ENCODE measurements at regions not wholly inside any gene's neighbourhood (a gene's known extent, or its start where the extent isn't known, plus 50 kb on each side); places are given as distances from the start of the nearest gene placed in this dataset.
A peak's percentile ranks its signal among the peaks of the same experiment; 100 is the strongest.

DNA sequence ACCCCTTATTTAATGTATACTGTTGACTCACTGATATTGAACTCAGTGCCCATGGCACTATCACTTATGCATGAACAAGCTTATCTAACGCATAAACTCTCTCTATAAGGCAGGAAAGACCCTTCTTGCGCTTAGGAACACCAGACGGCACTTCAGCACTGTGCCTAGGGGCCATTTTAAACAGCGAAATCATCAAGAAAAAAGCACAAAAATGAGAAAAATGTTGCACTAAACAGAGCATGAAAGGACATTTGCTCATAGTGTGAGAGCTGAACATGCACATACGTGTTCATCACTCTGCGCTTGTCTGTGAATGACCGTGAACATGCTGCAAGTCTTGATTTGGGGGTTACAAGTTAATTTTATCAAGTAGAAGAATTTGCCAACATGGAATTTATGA lies 109.6 kb downstream of the WDR11 start:
- DNase-seq: no peak

DNA sequence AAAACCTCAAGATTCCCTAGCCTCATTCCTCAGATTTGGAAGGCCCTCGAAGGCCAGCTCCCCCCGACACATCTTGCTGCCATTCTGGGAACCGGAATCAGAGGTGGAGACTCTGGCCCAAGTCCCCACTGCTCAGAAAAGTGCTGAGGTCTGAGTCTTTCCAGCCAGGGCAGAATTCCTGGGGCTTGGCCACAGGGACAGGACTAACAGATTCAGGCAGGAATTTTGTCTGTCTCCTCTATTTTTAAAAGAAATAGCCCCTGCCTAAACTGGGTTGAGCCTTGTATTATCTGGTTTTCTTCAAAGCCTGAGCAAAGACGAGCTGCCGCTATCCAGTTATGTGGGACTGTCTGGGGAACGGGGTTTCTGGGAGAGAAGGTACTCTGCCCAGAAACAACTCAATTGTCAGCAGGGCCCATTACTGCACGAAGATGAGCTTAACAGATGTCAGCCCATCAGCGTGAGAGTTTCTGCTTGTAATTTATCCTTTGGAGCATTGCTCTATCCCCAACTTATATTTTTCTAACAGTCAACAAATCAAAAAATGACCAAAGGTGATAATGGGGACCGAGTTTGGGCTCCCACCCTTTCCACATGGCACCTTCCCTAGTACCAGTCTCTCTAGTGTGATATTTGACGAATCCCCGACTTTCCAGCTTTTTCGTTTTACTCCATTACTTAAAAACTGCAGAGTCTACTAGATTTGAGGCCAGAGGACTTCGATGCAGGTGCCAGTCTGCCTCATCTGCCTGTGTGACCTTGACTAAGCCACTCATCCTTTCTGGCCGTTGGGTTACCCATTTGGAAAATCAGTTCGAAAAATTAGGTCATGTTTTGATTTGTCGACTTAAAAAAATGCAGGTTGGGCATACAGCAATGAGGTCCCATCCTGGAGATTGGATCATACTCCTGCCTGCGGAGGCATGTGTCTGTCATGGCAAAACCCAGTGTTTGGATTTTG lies 110.9 kb downstream of the WDR11 start:
- DNase-seq: no peak

DNA sequence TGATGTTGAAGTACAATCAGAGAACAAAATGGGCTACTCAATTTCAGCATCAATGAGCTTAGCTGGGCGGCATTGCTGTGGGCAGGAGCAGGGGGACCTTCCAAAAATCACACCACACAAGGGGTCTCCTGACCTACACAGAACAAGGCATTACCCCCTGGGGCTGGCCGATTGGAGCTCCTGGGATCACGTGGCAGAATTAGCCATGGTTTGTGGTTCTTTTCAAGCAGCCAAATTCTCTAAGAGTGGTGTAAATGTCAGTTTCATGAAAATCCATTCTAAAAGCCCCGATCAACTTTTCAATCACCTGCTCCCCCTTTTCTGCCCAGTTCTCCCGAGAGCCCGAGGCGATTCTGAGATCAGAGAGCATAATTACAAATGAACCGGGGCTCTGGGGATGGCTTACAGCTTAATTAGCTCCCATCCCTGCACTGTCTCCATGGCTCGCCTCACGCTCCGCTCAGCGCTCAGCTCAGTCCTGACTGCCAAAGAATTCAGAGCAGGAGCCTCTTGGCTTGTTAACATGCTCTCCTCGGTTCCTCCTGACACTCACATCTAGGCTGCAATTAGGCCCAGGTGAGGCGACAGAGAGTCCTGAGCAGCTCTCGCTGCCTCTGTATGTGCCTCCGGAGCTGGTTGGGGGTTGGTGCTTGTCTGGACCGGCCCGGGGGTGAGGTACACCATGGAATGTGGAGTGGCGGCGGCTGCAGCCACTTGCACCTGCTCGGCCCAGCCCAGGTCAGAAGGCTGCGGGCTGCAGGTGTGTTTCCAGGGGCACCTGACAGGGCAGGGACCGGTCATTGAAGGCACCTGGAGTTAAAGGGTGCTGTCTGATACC lies 111.8 kb downstream of the WDR11 start:
- no peak for DNase-seq

DNA sequence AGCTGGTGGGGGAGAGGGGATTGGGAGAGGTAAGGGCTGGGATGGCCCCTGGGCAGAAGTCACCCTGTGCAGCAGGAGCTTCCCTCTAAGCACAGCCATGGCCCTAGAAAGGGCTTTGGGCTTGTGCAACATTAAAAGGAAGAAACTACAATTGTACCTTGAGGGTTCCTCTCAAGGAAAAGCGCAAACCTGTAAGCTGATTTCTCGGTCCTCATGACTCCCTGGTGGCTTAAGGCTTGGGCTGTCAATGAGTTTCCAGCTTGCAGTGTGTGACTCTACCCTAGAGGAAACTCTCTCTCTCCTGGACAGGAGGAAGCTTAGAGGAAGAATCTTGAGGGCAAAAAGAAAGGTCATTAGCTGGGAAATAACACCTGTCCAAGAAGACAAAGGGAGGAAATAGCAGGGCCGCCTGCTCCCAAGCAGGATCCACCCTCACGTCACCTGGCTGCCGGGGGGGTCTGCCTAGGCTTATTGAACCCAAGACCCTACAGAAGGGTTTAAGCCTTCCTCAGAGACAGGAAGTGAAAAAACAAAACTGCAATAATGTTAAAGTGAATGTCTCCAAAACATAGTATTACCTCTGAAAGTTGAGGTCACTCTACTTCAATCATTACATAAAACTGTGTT lies 112.5 kb downstream of the WDR11 start:
- no peak for DNase-seq

- no peak for DNase-seq
Measured at GRCh38 chr10:120966657-120967045, 115.5 kb downstream of the WDR11 start.

DNA sequence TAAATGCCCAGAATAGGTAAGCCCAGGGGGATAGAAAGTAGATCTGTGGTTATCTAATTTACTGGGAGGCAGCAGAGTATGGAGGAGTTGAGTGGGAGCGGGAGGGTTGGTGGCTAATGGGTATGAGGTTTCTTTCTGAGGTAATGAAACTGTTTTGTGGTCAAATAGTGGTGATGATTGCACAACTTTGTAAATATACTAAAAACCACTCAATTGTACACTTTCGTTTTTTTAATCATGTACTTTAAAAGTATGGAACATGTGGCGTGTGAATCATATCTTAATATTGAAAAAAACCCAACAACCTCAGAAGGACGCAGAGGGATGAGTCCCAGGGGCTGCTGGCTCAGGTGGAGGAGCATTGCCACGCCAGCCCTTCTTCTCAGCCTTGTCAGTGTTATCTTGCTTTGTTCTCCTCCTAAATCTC lies 118.1 kb downstream of the WDR11 start:
- no peak for DNase-seq

DNA sequence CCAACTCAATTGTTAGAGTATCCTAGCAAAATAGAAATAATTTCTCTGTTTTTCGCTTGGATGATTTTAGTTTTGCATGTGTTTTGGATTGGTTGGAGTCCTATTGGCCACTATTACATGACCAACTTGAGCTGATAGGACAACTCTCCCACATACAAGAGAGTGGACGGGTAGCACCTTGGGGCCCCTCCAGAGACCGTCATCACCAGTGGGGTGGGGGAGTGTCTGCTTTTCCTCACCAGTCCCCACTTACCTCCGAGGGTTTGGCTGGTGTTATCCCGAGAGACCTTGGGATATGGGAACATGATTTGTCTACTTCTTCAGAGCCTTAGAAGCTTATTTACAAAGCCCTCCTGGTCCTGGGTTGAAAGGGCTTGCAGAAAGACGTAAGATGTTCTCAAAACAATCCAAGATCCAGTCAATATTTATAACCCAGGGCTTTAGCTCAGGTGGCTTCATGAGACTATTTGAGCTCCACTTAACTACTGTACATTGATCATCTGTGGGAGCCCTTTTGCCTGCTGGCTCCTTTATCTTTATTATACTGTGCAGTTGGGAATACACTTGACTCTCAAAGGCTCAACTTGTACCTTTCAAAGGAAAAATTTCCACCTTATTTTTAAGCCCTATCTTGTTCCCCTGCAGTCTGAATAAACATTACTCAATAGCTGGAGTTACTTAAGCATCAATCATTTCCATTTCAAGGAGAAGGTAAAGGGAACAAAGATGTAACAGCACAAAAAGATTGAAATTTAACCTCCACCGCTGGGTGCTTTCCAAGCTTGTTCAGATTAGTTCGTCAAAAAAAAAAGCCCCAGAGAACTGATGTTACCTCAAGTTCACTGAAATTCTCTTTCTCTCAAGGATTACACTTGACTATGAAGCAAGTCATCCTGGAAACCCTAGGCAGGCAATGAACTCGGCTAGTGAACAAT lies 119.7 kb downstream of the WDR11 start:
- DNase-seq: no peak

DNA sequence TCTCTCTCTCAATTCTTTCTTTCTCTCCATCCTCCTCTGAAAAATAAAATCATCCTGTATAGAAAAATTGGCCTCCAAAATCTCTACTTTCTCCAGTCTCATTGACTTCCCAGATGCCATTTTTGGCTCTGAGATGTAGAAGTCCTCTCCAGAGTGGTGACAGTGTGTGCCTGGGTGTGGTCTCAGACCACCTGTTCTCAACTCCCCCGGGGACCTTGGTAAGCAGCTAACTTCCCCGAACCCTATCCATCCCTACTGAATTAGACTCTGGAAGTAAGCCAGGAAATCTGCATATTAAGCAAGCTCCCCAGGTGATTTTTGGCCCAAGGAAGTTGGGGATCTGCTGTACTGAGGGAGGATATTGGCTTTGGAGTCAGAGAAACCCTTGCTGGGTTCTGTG lies 120.5 kb downstream of the WDR11 start:
- DNase-seq: no peak

GRCh38 chr10:120972259-120972658 lies 121.1 kb downstream of the WDR11 start:
- DNase-seq: no peak

DNA sequence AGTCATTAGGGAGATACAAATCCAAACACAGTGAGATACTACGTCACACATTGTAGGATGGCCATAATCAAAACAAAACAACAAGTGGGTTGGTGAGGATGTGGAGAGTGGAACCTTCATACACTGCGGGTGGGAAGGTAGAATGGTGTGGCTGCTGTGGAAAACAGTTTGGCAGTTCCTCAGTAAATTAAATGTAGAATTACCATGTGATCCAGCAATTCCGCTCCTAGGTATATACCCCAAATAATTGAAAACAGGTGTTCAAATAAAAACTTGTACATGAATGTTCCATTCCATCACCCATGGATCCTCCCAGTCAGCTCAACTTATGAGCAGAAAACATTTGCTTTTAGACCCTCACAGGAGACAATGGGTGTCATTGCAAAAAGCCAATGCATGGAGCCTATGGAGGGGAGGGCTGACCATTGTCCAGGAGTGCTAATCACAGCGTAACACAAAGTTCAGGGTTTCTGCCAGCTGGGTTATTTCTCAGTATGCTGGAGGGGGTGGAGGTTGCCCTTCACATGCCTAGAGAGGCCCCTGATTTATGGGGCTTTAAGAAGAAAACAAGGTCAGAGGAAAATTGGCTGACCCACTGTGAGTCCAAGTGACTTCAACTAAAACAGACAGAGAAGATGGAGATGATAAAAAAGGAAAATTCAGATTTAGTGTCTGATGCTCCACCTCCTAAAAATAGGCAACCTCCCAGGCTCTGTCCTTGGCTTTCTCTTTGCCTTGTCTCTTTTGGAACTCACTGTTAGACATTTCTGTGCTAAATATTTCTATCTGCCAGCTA lies 124.1 kb downstream of the WDR11 start:
- no peak for DNase-seq

DNA sequence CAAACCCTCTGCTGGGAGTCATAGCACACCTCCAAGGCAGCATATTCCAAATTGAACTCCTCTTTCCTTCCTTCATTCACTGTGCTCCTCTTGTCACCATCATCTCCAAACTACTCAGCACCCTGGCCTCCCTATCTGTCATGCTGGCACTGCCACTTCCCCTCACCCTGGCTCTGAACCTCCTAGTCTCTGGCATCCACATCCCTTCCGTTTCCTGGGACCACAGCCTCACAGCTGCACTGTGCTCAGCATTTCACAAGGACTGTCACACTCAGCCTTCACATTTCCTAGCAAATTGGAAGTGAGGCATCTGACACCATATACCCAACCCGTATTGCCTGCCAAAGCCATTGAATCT lies 124.7 kb downstream of the WDR11 start:
- no peak for DNase-seq

GRCh38 chr10:120977897-120978296 lies 126.7 kb downstream of the WDR11 start:
- no peak for DNase-seq

- DNase-seq: no peak
Measured at GRCh38 chr10:120978589-120979252, 127.6 kb downstream of the WDR11 start.

DNA sequence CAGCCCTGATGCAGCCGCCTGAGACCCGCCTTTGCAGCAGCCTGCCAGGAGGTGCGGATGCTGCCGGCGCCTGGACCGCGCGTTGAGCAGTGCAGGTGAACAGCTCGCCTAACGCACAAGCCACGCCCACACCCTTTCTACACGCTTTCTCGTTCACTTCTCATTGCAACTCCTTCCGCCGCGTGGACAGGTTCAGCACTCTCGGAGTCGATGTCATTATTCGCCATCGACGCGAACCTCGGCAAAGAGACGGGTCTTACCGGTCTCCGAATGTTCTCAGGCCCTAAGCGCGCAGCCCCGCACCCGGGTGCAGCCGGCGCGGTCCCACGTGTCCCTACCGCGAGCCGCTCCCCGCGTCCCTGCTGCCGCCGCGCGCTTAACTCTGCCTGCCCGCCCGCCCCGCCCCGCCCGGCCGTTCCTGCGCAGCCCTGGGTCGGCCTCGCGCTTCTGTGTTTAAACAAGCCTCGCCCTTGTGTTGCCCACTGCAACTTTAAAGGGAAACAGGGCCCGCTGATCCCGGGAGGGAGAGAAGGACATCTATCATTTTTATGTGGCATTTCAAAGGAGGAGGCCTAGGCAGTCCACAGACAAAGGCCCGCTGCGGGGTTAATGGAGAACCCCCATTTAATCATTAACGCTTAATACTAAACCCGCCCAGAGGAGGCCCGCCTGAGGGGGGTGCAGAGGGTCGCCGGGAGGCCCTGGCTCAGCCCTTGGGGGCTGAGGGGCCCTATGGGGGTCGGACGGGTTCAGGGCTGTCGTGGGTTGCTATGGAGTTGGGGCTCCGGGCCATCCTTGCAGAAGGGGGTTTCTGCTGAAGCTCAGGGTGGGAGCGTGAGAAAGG lies 128.5 kb downstream of the WDR11 start:
- DNase-seq: peak in 1 of 2 donors; percentile 4

DNA sequence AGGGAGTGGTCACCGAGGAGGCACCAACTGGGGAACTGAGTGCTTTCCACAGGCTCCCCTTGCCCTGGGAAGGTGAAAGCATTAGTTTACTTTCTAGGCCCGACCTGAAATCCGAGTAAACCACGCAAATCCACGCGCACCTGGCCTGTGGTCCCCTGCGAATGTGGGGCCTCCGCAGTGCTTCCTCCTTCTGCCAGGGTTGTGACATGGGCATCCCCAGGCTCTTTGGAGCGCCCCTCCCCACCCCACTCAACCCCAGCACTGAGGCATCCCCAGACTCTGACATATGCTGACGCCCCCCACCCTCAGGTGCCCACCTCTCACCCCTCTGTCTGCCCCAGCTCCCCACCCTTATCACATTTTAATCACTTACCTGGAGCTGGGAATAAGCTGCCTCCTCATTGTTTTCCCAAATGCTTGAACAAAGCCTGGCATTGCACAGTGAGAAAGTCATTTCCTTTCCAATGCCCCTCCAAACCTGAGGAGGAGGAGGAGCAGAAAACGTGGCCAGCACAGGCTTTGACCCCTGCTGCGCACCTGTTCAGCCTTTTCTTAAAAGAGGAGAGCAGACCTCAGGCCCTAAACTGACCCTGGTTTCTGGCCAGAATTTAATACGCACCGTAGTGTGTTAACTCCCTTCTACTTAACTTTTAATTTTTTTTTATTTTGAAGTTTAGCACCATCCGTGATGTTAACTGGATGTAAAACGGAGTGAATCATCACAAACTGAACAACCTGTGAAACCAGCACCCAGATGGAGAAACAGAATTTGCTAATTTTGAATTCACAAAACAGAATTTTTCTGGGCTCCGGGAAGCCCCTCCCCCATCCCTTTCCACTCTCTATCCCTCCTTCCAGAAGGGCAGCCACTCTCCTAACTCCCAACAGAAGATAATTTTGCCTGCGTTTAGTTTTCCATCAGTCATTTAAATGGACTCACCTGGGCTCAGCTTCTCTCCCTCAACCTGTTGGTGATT lies 129.4 kb downstream of the WDR11 start:
- DNase-seq: no peak

DNA sequence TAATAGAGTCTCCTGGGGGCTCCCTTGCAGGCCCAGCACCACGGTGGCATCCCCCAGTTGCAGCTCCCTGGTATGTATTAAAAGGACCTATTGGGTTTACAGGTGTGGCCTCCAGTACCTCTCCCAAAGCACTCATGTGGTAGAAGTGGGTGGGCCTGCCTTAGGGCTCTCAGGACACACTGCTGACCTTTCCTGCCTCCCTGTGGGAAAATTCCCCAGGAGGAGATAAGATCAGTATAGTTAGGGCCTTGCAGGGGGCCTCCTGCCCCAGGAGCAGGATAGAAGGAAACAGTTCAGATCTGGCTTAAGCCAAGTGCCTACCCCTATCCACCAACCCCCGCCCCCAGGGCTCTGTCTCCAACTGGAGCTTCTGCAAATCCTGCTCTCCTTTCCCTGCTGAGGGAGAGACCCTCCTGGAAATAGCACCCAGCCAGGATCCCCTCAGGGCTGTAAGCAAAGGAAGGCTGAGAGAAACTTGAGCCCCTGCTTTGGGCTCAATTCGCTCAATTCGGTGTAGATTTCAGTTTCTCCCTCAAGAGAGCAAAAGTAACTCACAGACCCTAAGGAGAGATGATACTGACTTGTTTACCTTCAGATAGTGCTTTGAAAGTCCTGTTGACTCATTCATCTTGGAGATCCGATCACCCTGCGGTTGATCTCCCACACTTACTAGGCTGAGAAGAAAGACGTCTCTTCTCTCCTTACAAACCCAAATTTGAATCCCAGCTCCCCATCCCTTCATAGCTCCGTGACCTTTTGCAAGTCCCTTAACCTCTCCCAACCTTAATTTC lies 130.6 kb downstream of the WDR11 start:
- no peak for DNase-seq

GRCh38 chr10:120982507-120982906 lies 131.3 kb downstream of the WDR11 start:
- DNase-seq: no peak

DNA sequence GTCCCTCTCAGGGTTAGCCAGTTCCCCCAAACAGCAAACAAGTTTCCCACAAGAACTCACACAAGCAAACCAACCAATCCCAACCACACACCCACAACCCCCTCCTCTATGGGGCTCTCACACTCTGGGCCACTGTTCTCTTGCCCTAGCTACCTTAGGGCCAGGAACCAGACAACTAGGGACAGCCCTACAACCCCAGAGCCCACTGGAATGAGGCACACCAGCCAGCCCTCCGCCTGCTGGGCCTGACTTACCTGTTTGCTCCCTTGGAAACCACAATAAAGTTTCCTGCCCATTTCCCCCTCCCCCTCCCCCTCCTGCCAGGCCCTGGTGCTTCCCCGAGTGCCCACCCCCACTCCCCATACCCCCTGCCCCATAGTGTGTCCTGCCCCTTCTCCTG lies 132.6 kb downstream of the WDR11 start:
- DNase-seq: no peak
